Astrocyte of the spinal cord (primary cell): ENCODE measurements at regions not wholly inside any gene's neighbourhood (a gene's known extent, or its start where the extent isn't known, plus 50 kb on each side); places are given as distances from the start of the nearest gene placed in this dataset.

Experiments used
- DNase-seq: peaks from one replicate; pipeline ENCODE4 v3.0.0; 2011; ENCODE audit warnings: low read depth, low spot score
- H3K4me3 ChIP-seq: 2 replicates; pipeline ENCODE4 v1.5.1; 2011; ENCODE audit warnings: low read depth, mild to moderate bottlenecking, low read length, moderate library complexity
- in situ Hi-C: cut with HindIII; loops from 2 replicates; pipeline ENCODE4 v1.10.0; 2017; ENCODE audit warnings: low sequenced_read_pairs
- TF ChIP-seq, protein P1 (sequence below): IDR thresholded peaks from 2 replicates; pipeline ENCODE4 v1.5.1; 2012; ENCODE audit warnings: low read depth, mild to moderate bottlenecking, low read length, inconsistent platforms

DNA sequence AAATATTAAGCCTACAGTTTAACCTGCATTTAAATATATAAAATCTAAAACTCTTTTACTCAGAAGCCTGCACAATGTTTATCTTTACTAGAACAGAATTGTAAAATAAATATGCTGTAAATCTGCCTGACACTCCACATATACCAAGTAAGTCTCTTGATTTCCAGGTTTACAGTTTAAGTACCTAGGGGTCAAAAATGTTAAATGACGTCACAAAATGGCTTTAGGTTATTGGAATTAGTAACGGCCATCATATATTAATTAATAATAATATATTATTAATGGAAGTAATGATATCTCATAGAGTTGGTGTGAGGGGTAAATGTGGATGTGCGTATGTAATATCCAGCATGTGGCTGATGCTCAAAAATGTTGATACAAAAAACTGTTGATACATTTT, 114.8 kb upstream of the ANO5 start:
- H3K4me3 ChIP-seq = no peak overlapping the region
- TF ChIP-seq, protein P1, sequence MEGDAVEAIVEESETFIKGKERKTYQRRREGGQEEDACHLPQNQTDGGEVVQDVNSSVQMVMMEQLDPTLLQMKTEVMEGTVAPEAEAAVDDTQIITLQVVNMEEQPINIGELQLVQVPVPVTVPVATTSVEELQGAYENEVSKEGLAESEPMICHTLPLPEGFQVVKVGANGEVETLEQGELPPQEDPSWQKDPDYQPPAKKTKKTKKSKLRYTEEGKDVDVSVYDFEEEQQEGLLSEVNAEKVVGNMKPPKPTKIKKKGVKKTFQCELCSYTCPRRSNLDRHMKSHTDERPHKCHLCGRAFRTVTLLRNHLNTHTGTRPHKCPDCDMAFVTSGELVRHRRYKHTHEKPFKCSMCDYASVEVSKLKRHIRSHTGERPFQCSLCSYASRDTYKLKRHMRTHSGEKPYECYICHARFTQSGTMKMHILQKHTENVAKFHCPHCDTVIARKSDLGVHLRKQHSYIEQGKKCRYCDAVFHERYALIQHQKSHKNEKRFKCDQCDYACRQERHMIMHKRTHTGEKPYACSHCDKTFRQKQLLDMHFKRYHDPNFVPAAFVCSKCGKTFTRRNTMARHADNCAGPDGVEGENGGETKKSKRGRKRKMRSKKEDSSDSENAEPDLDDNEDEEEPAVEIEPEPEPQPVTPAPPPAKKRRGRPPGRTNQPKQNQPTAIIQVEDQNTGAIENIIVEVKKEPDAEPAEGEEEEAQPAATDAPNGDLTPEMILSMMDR = no peak
- no peak for DNase-seq
- in situ Hi-C loops = no loop called here

DNA sequence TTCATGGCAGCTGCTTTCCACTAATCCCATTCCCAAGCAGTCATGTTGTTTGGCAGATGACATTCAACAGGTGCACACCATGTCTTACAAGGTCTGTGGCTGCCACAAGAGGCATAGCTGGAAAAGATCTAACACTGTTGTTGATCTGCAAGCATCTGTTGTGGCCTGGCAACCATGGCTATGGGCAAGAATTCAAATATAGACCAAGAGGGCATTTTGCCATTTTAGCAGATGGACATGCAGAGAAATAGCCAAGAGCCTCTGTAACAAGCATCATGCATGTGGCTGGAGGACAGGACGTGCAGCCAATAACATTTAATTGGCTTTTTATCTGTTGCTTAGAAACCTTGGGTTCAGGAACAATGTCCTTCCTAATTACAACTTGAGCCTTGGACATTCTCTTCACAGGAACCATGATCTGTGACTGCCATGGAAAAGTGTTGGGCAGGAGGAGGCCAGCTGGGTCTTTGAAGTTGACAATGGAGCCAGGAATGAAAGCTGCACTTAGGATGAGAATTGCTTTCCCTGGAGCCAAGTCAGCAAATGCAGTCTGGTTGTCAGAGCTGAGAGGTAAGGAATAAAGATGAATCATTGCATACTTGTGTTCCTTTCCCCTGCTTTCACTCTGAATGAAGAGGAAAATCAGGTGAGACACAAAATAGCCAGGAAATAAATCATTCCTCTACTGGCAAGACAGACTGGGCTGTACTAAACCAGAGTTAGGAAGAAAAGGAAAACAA, 113.6 kb upstream of the ANO5 start:
- no peak for DNase-seq
- TF ChIP-seq, protein P1 = no peak
- no peak overlapping the region for H3K4me3 ChIP-seq
- in situ Hi-C loops = no loop called here

DNA sequence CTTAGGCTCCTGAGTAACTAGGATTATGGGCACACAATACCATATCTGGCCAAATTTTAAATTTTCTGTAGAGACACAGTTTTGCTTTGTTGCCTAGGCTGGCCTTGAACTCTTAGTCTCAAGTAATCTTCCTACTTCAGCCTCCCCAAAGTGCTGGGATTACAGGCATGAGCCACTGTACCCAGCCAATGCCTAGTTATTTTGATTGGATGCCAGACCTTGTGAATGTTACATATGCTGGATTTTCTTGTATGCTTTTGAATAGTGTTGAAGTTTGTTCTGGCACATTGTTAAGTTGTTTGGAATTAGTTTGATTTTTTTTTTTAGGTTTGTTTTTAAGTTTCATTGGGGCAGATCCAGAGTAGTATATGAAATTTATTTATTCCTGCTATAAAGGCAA, 110.7 kb upstream of the ANO5 start:
- in situ Hi-C loops = no loop called here
- DNase-seq = no peak
- TF ChIP-seq, protein P1 = no peak
- no peak overlapping the region for H3K4me3 ChIP-seq

DNA sequence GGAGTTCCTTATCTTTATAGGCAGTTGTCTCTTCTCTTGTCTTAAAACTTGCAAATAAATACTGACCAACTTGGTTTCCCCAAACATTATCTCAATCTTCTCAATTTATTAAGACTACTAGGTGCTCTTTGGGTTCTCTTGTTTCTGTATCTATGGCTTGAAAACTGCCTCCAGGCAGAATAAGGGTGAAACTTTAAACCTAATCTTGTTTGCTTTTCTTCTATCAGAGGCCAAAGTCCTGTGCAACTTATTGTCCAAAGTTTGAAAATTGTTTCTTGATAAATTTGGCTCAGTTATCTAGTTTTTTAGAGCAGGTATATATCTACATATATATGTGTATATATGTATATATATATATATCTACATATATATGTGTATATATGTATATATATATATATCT, 110.1 kb upstream of the ANO5 start:
- no peak overlapping the region for H3K4me3 ChIP-seq
- TF ChIP-seq, protein P1 = no peak
- no peak for DNase-seq
- in situ Hi-C loops = no loop called here

DNA sequence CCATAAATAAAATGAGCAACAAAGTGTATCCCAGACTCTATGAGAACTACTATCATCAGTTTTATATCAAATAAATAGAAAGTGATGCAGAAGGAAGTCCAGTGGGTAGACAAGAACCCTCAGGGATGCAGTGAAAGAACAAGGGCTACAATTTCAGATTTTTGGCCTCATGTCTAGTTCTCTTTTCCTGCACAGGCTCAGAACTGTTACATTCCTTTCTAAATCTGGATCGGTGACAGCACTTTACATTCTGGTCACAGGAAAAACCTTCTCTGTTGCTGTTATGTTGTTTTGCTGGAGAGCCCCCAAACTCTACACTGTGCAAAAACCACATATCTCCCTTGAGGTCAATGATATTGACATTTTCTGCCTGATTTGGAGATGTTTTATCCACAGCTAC, 108.8 kb upstream of the ANO5 start:
- no peak for DNase-seq
- no peak overlapping the region for H3K4me3 ChIP-seq
- TF ChIP-seq, protein P1 = no peak
- in situ Hi-C loops = no loop called here

DNA sequence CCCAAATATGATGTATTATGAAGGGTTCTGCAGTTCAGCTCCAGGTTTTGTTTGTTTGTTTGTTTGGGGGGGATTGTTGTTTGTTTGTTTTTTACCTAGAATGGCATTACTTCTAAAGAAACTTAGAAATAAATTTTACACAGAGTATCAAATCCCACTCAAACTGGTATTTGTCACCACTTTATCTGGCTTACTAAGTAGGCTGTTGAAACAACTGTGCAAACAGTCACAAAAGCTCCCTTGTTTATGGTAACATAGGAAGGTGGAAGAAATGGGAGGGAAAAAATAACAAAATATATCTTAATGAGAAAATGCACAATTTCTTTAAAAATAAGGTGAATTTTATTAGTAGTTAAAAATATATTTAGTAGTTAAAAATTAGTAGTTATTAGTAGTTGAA, 108.3 kb upstream of the ANO5 start:
- no peak for DNase-seq
- TF ChIP-seq, protein P1 = no peak
- in situ Hi-C loops = no loop called here
- H3K4me3 ChIP-seq = no peak overlapping the region
